Activated CD8-positive, alpha-beta memory T cell treated with anti-CD3 and anti-CD28 coated beads for 48 hours (primary cell): ENCODE measurements at regions not wholly inside any gene's neighbourhood (a gene's known extent, or its start where the extent isn't known, plus 50 kb on each side); places are given as distances from the start of the nearest gene placed in this dataset.

Experiments
- DNase-seq, 3 experiments: peaks; one replicate each; pipeline ENCODE4 v3.0.0-alpha.2; 2020; ENCODE audit warnings: low read depth in 2 of 3, low spot score in 2 of 3

GRCh38 chr13:73970421-73971055 is 163.7 kb downstream of the KLF12 start:
- no peak for DNase-seq

- no peak for DNase-seq
Measured at GRCh38 chr13:73967397-73968165, 166.6 kb downstream of the KLF12 start.

GRCh38 chr13:73966331-73966730 is 167.9 kb downstream of the KLF12 start:
- DNase-seq = no peak

DNA sequence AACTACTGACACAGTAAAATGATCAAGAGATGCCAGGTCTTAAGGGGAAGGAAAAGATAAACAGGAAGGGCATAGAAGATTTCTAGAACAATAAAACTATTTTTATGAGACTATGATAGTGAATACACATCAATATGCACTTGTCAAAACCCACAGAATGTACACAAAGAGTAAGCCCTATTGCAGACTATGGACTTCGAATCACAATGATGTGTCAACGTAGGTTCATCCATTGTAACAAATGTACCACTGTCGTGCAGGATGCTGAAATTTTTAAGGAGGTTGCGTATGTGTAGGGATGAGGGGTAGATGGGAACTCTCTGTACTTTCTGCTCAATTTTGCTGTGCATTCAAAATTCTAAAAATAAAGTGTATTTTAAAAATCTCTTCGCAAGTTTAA is 171.9 kb downstream of the KLF12 start:
- no peak for DNase-seq

DNA sequence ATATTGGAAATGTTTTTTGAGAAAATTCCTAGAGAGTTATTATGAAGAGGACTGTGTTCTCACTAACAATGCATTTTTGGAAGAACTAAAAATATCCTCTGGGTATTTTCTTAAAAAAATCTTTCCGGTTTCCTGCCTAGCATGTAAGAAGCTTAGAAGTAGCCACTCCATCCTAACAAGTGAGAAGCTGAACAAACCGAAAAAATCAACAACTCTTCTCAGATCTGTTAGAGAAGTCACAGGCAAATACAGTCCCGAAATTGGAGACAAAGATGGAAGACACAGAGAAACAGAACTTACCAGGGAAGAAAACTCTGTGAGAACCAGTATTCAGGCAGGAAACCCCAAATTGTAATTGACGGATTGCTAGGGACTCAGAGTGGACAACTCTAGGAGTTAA is 173.0 kb downstream of the KLF12 start:
- no peak for DNase-seq

DNA sequence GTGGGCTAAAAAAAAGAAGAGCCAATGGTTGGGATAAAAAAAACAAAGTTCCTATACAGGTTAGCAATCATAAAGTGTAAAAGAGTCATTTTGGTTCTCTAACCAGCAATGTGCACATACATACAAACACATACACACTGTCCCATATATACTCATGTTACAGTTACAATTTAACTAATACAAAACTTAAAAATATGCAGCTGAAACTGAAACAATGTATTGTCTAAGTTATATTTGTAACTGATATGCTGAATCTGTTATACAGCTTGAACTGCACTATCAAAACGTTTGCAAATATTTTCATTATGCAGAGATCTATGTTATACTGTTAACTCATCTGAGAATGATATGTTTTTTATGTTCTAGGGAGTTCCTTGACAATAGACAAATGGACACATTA is 173.7 kb downstream of the KLF12 start:
- no peak for DNase-seq

DNA sequence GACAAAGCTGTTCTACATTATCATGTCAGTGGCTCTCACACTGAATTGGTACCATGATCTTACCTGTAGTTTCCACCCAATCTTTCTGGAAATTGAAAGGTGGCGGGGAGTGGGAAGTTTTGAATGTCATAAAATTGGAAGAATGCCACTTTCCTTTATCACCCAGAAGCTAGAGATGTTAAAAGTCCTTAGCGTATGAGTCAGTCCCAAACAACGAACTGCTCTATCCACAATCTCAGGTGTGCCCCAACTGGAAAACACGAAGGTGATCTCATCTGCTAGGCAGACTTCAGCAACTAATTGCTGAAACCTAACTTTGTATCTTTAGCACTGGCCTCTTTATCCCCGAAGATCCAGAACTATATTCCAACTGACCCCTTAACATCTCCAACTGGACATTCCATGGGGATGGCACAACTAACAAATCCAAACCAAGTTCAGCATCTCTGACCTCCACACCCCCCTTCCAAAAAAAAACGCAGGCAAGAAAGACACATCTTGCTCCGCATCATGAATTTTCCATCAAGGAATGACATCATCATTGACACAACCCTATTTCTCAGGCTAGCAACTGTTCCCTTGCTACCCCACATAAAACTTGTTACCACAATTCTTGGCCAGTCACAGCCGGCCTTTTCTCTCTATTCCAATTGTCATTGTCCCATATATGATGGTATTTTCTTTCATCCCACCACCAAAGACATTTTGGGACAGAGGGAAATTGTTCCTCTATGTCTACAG is 175.4 kb downstream of the KLF12 start:
- no peak for DNase-seq

DNA sequence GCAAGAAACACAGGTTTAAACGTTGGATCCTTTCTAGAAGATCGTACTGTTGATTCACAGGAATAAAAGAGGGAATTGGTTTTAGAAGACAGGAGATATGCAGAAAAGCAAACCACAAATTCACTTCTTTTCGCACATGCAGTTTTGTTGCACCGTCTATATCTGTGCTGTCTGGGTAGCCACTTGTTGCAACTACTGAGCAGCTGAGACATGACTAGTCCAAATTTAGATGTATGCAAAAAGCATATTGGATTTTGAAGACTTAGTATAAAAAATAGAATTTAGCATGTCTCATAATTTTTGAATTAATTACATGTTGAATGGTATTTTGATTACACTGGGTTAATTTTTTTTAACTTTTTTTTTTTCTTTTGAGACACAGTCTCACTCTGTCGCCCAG is 176.3 kb downstream of the KLF12 start:
- no peak for DNase-seq

- no peak for DNase-seq
Measured at GRCh38 chr13:73956795-73957408, 177.3 kb downstream of the KLF12 start.

DNA sequence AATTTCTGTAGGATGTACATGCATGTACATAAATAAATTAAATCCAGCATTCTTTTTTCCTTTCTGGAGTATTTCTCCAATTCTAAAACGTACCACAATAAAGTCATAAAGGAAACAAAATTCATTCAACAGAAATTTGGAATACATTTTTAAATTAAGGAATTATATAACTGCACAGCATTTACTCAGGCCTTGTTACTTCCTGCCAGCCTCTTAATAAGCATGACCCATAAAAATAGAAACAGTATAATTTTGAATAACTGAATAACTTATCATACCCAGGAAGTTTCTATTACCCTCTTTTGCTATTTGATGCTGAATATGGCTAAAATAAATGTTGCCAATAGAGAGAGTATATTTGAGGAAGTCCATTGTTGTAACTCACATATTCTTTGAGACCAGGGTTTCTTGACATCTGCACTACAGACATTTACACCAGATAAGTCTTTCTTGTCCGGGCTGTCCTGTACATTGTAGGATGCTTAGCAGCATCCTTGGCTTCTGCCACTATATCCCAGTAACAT is 178.2 kb downstream of the KLF12 start:
- no peak for DNase-seq

- no peak for DNase-seq
Measured at GRCh38 chr13:73954808-73955207, 179.4 kb downstream of the KLF12 start.

GRCh38 chr13:73952648-73953047 is 181.6 kb downstream of the KLF12 start:
- DNase-seq = no peak

DNA sequence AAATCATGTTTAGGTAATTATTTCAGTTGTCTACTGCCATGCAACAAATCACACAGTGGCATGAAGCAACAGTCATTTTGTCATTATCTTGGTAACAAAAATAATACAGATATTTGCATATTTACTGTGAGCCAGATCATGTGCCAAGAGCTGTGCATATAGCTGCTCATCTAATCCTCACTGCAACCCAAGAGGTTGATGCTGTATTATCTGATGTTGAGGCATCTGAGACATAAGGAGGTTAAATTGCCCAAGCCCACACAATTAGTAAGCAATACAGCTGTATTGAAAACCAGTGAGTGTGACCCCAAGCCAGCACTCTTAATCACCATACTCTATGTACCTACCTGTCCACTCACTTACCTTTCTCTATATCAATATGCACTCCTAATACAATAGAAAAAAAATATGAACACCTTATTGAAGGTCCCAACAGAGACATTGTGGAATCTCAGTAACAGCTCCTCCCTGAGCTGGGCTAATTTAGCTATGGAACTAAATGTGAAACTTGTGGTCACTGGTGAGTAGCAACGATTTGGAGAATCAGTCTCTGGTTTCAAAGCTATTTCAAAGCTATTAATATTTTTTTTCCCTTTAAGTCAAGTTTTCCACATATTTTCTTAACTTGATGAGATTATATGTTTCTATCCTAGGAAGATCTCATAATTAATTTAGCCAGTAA is 185.2 kb downstream of the KLF12 start:
- DNase-seq = no peak

DNA sequence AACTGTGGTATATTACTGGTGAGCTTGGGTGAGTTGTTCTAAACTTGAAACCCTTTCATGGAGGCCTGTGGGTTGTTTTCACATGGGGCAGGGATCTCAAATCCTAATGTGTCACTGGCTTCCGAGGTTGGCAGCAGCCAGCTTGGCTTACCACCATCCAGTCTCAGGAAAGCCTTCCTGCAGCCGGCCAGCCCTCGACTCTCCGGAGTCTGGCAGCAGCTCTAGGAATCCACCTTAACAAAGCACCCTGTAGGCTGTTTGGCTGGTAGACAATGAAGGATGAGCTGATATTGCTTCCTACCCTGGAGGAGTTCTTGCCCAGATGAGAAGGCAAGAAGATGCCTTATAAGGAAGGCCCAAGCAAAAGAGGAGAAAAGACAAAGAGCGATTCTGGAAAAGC is 188.3 kb downstream of the KLF12 start:
- no peak for DNase-seq

- no peak for DNase-seq
Measured at GRCh38 chr13:73945382-73945781, 188.8 kb downstream of the KLF12 start.

DNA sequence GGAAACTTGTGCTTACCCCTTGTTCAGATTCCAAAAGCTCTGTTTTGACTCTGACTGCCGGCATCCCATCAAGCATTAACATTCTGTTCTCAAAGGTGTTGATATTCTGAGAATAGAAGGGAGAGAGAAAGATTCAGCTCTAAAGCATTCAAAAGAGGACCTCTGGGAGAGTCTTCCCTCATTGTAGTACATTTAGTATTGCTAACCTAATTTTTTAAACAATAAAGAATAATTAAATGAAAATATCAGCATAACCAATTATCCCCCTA is 190.3 kb downstream of the KLF12 start:
- DNase-seq = no peak

GRCh38 chr13:73943137-73943964 is 190.9 kb downstream of the KLF12 start:
- no peak for DNase-seq

DNA sequence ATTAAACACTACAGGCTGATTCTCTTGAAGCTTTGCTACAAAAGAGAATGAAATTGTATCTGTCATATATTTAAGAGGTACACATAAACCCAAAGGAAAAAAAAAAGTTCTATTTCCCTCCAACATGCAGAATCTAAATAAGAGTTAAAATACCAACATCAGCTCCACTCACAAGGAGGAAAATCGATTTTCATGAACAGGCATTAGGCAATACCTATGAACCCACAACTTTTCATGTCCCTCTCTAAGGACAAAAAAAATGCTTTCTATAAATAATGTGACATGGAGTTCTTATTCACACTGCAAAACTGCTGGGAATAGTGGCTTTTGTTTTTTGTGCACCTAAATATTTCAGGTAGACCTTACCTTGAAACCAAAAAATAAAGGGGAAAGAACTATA is 192.5 kb downstream of the KLF12 start:
- no peak for DNase-seq

DNA sequence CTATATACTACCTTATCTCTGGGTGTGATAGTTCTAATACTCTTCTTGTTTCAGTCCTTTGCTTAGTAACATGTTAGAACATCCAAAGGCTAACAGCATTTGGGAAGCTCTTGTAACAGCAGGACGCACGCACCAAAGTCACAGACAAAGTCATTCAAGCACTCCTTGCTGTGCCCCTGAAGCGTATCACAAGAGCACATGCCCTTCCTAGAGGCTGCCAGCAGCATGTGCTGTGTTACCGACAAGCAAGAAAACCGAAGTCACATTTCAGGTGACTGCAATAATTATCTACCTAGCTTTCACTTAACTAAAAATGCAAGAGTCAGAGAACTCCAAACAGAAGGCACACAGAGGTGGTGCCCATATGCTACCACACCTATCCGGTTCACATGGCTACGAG is 194.1 kb downstream of the KLF12 start:
- DNase-seq = no peak

- DNase-seq = no peak
Measured at GRCh38 chr13:73939603-73940002, 194.6 kb downstream of the KLF12 start.

- no peak for DNase-seq
Measured at GRCh38 chr13:73939071-73939380, 195.2 kb downstream of the KLF12 start.
